SK-N-MC (cell line): ENCODE measurements at regions not wholly inside any gene's neighbourhood (a gene's known extent, or its start where the extent isn't known, plus 50 kb on each side); places are given as distances from the start of the nearest gene placed in this dataset.
"Not testable (repeated sequence)": the region's sequence is repeated elsewhere in the genome, so short reads cannot be mapped to it uniquely, and the experiment has no call there.

Experiments used
- EZH2 ChIP-seq: fragments of 200-600 bp; sonication (generic); IDR thresholded peaks from one replicate; pipeline ENCODE4 v1.6.1; 2017; ENCODE audit warnings: antibody characterized with exemption
- POLR2AphosphoS5 ChIP-seq: IDR thresholded peaks from 2 replicates; pipeline ENCODE4 v1.6.1; 2012; ENCODE audit warnings: mild to moderate bottlenecking, low read depth, low read length, borderline replicate concordance

- not testable (repeated sequence) for TF ChIP-seq POLR2AphosphoS5, EZH2
Measured at GRCh38 chr21:14020108-14020507, 190.6 kb downstream of the LIPI start.
